22Rv1 (cell line): ENCODE measurements at regions not wholly inside any gene's neighbourhood (a gene's known extent, or its start where the extent isn't known, plus 50 kb on each side); places are given as distances from the start of the nearest gene placed in this dataset.

Experiments used
- ZFX ChIP-seq: fragments of 450-650 bp; IDR thresholded peaks from 2 replicates; pipeline ENCODE4 v1.6.1; 2017; ENCODE audit warnings: antibody characterized with exemption, borderline replicate concordance
- TF ChIP-seq, protein P1 (sequence below): fragments of 450-650 bp; IDR thresholded peaks from 2 replicates; pipeline ENCODE4 v1.5.1; 2017; ENCODE audit warnings: mild to moderate bottlenecking

DNA sequence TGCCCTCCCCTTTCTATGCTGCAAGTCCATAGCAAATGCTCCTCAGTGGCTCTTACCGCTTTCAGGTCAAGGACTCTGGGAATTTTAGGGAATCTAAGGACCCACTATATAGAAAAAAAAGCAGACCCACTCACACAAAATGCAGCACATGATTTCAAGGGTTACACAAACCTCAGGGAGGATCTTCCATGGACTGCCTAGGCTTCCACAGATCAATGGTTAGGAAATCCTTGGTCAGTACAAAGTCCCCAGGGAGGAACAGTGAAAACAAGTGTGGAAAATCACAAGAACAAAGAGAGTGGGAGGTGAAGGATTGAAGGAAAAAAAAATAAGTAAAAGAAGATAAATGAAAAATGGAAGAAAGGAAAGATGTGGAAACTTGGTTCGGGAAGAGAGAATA lies 188.4 kb downstream of the AHR start:
- TF ChIP-seq, protein P1, sequence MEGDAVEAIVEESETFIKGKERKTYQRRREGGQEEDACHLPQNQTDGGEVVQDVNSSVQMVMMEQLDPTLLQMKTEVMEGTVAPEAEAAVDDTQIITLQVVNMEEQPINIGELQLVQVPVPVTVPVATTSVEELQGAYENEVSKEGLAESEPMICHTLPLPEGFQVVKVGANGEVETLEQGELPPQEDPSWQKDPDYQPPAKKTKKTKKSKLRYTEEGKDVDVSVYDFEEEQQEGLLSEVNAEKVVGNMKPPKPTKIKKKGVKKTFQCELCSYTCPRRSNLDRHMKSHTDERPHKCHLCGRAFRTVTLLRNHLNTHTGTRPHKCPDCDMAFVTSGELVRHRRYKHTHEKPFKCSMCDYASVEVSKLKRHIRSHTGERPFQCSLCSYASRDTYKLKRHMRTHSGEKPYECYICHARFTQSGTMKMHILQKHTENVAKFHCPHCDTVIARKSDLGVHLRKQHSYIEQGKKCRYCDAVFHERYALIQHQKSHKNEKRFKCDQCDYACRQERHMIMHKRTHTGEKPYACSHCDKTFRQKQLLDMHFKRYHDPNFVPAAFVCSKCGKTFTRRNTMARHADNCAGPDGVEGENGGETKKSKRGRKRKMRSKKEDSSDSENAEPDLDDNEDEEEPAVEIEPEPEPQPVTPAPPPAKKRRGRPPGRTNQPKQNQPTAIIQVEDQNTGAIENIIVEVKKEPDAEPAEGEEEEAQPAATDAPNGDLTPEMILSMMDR, result no peak
- TF ChIP-seq ZFX, result no peak
